ENCODE measurements at regions not wholly inside any gene's neighbourhood (a gene's known extent, or its start where the extent isn't known, plus 50 kb on each side); places are given as distances from the start of the nearest gene placed in this dataset.

GRCh38 chr12:126139355-126139754 is 1074.1 kb downstream of the AACS start:
- H3K36me3 Mint-ChIP-seq (ENCODE audit: insufficient read depth, unreplicated experiment): no peaks in the 10 kb centered on the region
- POLR2A ChIA-PET: interaction anchor here (0.7 kb wide), 1 partner anchor 45 kb away, joined by 3 read pairs; no protein-coding TSS in a partner anchor
- H3K9me3 Mint-ChIP-seq (ENCODE audit: unreplicated experiment): peaks cover 28% of the 10 kb centered on the region
- no peak for DNase-seq (ENCODE audit: unreplicated experiment)
- no peaks in the 10 kb centered on the region for H3K4me1 Mint-ChIP-seq (ENCODE audit: insufficient read depth, unreplicated experiment)
- no TSS peak for BruUV-seq (replicated peaks)
- CTCF ChIA-PET: interaction anchor here (0.6 kb wide), 1 partner anchor 45 kb away, joined by 3 read pairs; no protein-coding TSS in a partner anchor
- H3K27ac Mint-ChIP-seq (ENCODE audit: low read depth, unreplicated experiment): no peak overlapping the region
- H3K4me3 Mint-ChIP-seq (ENCODE audit: unreplicated experiment): no peak overlapping the region
- intact Hi-C loops (cut with micrococcal nuclease): no loop called here
- TF ChIP-seq CTCF (IDR thresholded peaks at IDR 0.05; ENCODE audit: unreplicated experiment): no peak
- H3K27me3 Mint-ChIP-seq (ENCODE audit: insufficient read depth, unreplicated experiment): no peaks in the 10 kb centered on the region

DNA sequence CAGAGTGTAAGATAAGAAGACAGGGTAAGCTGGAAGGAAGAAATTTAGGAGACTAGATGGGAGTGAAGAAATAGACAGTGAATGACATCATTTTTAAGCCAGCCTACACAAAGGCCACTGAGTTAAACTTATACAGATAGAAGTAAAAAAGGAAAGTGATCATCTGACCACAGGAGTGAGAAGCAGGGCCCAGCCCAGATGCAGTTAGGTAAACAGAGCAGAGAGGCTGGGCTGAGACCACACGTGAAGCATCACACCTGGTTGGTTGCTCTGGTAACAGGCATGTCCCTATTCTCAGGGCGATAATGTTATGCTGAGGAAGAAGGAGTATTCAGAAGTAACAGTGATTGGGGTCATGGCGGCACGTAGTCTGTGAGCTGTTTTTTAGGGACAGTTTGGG is 1079.4 kb downstream of the AACS start:
- no peak for DNase-seq (ENCODE audit: unreplicated experiment)
- BruUV-seq (replicated peaks): no TSS peak
- no peak overlapping the region for H3K4me3 Mint-ChIP-seq (ENCODE audit: unreplicated experiment)

DNA sequence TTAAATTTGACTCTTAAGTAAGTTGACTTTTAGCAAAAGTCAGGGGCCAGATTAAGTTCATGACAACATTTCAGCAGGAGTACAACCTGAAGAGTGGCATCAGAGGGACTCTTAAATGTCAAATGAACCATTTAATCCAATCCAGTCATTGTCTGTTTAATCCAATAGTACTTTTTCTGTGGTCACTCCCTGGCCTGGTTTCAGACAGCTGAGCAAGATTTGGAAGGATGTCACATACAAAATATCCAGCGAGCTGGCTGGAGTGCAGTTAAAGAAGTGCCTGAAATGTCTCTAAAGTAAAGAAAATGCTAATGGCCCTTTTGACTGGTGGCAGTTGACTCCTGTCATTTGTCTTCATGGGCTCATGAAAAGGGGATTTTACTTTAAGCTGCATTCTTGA is 1082.1 kb downstream of the AACS start:
- no peak for TF ChIP-seq CTCF (IDR thresholded peaks at IDR 0.05; ENCODE audit: unreplicated experiment)
- DNase-seq (ENCODE audit: unreplicated experiment): no peak
- H3K9me3 Mint-ChIP-seq (ENCODE audit: unreplicated experiment): peaks cover 15% of the 10 kb centered on the region
- H3K4me1 Mint-ChIP-seq (ENCODE audit: insufficient read depth, unreplicated experiment): no peaks in the 10 kb centered on the region
- intact Hi-C loops (cut with micrococcal nuclease): no loop called here
- POLR2A ChIA-PET: no interaction called here
- H3K4me3 Mint-ChIP-seq (ENCODE audit: unreplicated experiment): no peak overlapping the region
- CTCF ChIA-PET: interaction anchor here (0.7 kb wide), 1 partner anchor 744 kb away, joined by 4 read pairs; no protein-coding TSS in a partner anchor
- H3K27ac Mint-ChIP-seq (ENCODE audit: low read depth, unreplicated experiment): no peak overlapping the region
- no TSS peak for BruUV-seq (replicated peaks)
- no peaks in the 10 kb centered on the region for H3K36me3 Mint-ChIP-seq (ENCODE audit: insufficient read depth, unreplicated experiment)
- no peaks in the 10 kb centered on the region for H3K27me3 Mint-ChIP-seq (ENCODE audit: insufficient read depth, unreplicated experiment)

More for the DNA sequence above, 1079.4 kb downstream of the AACS start:
- ChIA-PET POLR2A (interaction anchor here (0.7 kb wide), 1 partner anchor 169 kb away, joined by 3 read pairs; no protein-coding TSS in a partner anchor), CTCF (no interaction called here)
- H3K36me3 Mint-ChIP-seq (ENCODE audit: insufficient read depth, unreplicated experiment): no peaks in the 10 kb centered on the region
- TF ChIP-seq CTCF (IDR thresholded peaks at IDR 0.05; ENCODE audit: unreplicated experiment): no peak
- H3K27me3 Mint-ChIP-seq (ENCODE audit: insufficient read depth, unreplicated experiment): no peaks in the 10 kb centered on the region
- no peaks in the 10 kb centered on the region for H3K4me1 Mint-ChIP-seq (ENCODE audit: insufficient read depth, unreplicated experiment)
- no peak overlapping the region for H3K27ac Mint-ChIP-seq (ENCODE audit: low read depth, unreplicated experiment)
- H3K9me3 Mint-ChIP-seq (ENCODE audit: unreplicated experiment): peaks cover 7% of the 10 kb centered on the region
- intact Hi-C loops (cut with micrococcal nuclease): no loop called here

DNA sequence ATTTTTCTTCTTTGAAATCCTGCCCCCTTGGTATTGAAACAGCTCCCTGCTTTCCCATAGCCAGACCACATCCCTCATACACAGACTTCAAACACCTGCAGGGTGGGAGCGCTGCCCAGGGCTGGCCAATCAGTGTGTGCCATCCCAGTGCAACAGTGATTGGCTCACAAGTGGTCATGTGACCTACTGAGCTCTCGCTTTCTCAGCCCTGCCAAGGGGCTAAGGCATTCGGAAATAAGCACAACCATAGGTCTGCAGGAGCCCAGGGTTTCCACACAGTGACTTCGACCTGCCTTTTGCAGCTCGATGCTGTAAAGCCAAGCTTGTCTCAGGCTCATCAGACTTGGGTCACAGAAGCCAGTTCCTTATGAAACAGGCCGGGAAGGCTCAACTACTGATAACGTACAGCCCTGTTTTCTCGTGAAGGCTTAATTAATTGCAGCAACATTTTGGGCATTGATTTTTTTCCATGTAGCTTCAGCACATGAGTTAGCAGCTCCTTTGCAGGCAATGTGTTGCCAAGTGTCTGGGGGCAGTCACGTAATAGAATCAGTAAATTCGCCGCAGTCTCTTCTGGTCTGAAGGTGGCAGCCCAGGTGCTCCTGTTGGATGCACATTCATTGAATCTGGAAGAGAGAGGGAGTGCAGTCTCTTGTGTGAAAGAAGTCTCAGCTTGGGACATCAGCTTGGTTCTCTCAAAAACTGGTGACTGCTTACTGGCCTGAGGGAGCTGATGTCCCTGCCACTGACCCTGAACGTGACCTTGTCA is 1091.8 kb downstream of the AACS start:
- Mint-ChIP-seq H3K4me3 (ENCODE audit: unreplicated experiment) (no peak overlapping the region), H3K9me3 (ENCODE audit: unreplicated experiment) (peaks cover 10% of the 10 kb centered on the region)

More for the DNA sequence above, 1091.8 kb downstream of the AACS start:
- Mint-ChIP-seq H3K27me3 (ENCODE audit: insufficient read depth, unreplicated experiment) (no peaks in the 10 kb centered on the region), H3K27ac (ENCODE audit: low read depth, unreplicated experiment) (no peak overlapping the region), H3K36me3 (ENCODE audit: insufficient read depth, unreplicated experiment) (no peaks in the 10 kb centered on the region), H3K4me1 (ENCODE audit: insufficient read depth, unreplicated experiment) (no peaks in the 10 kb centered on the region)
- no peak for DNase-seq (ENCODE audit: unreplicated experiment)
- ChIA-PET CTCF (interaction anchor here (0.6 to 0.7 kb wide), 3 partner anchors 26 to 718 kb away, joined by 3 read pairs; no protein-coding TSS in a partner anchor), POLR2A (no interaction called here)
- BruUV-seq (replicated peaks): no TSS peak
- no peak for TF ChIP-seq CTCF (IDR thresholded peaks at IDR 0.05; ENCODE audit: unreplicated experiment)
- intact Hi-C loops (cut with micrococcal nuclease): no loop called here
